Nephron progenitor cell (in vitro differentiated cells): ENCODE measurements at regions not wholly inside any gene's neighbourhood (a gene's known extent, or its start where the extent isn't known, plus 50 kb on each side); places are given as distances from the start of the nearest gene placed in this dataset.

Experiments used
- DNase-seq: peaks from one replicate; pipeline ENCODE4 v3.0.0; 2021
- H3K27ac Mint-ChIP-seq: 2 replicates; pipeline ENCODE4 v1.8.0; 2021; ENCODE audit warnings: mild to moderate bottlenecking, moderate library complexity, mixed read lengths
- H3K27me3 Mint-ChIP-seq: 2 replicates; pipeline ENCODE4 v1.8.0; 2021; ENCODE audit warnings: mild to moderate bottlenecking, low read depth, mixed read lengths; ENCODE audit not compliant: poor library complexity
- H3K36me3 Mint-ChIP-seq: 2 replicates; pipeline ENCODE4 v1.8.0; 2021; ENCODE audit warnings: low read depth, mixed read lengths
- H3K4me1 Mint-ChIP-seq: 2 replicates; pipeline ENCODE4 v1.8.0; 2021; ENCODE audit warnings: mixed read lengths
- H3K4me3 Mint-ChIP-seq: 2 replicates; pipeline ENCODE4 v1.8.0; 2021; ENCODE audit warnings: mild to moderate bottlenecking, moderate library complexity, mixed read lengths
- H3K9me3 Mint-ChIP-seq: 2 replicates; pipeline ENCODE4 v1.8.0; 2021; ENCODE audit warnings: mild to moderate bottlenecking, moderate library complexity, mixed read lengths
- CTCF ChIP-seq: fragments of 200-600 bp; sonication (generic); IDR thresholded peaks from 2 replicates; pipeline ENCODE4 v1.5.0; 2021; ENCODE audit warnings: antibody characterized with exemption

GRCh38 chr9:106798016-106798799 lies 64.8 kb upstream of the ZNF462 start:
- no peaks in the 10 kb centered on the region for H3K4me1 Mint-ChIP-seq
- peak overlapping the region; percentile 36 for H3K27ac Mint-ChIP-seq
- no peak for DNase-seq
- no peak for TF ChIP-seq CTCF
- H3K27me3 Mint-ChIP-seq = peaks cover 3% of the 10 kb centered on the region
- H3K4me3 Mint-ChIP-seq = no peak overlapping the region
- no peaks in the 10 kb centered on the region for H3K36me3 Mint-ChIP-seq
- no peaks in the 10 kb centered on the region for H3K9me3 Mint-ChIP-seq

- Mint-ChIP-seq H3K27ac (no peak overlapping the region), H3K36me3 (no peaks in the 10 kb centered on the region), H3K4me3 (no peak overlapping the region)
Measured at GRCh38 chr9:106799152-106799551, 63.8 kb upstream of the ZNF462 start.

GRCh38 chr9:106800701-106801270 lies 62.2 kb upstream of the ZNF462 start:
- Mint-ChIP-seq H3K4me3 (no peak overlapping the region), H3K36me3 (no peaks in the 10 kb centered on the region), H3K4me1 (no peaks in the 10 kb centered on the region), H3K27ac (no peak overlapping the region), H3K9me3 (no peaks in the 10 kb centered on the region), H3K27me3 (peaks cover 3% of the 10 kb centered on the region)
- no peak for TF ChIP-seq CTCF
- no peak for DNase-seq

More at GRCh38 chr9:106799152-106799551, 63.8 kb upstream of the ZNF462 start:
- TF ChIP-seq CTCF = no peak
- H3K4me1 Mint-ChIP-seq = no peaks in the 10 kb centered on the region
- H3K27me3 Mint-ChIP-seq = peaks cover 3% of the 10 kb centered on the region
- no peak for DNase-seq
- H3K9me3 Mint-ChIP-seq = no peaks in the 10 kb centered on the region

GRCh38 chr9:106801816-106802215 lies 61.1 kb upstream of the ZNF462 start:
- Mint-ChIP-seq H3K27ac (no peak overlapping the region), H3K4me3 (no peak overlapping the region), H3K36me3 (no peaks in the 10 kb centered on the region), H3K9me3 (no peaks in the 10 kb centered on the region), H3K4me1 (no peaks in the 10 kb centered on the region), H3K27me3 (peaks cover 3% of the 10 kb centered on the region)
- TF ChIP-seq CTCF = no peak
- no peak for DNase-seq
